CD8-positive, alpha-beta memory T cell (primary cell): ENCODE measurements at regions not wholly inside any gene's neighbourhood (a gene's known extent, or its start where the extent isn't known, plus 50 kb on each side); places are given as distances from the start of the nearest gene placed in this dataset.

Source experiments
- CTCF ChIA-PET: fragments of 350-600 bp; sonication (Branson Sonifier 250); formaldehyde crosslinking; loops from one replicate; lab custom pipeline; 2021; ENCODE audit warnings: antibody characterized with exemption; lab: Charles Lee
- POLR2A ChIA-PET: fragments of 350-600 bp; sonication (Branson Sonifier 250); formaldehyde crosslinking; loops from one replicate; lab custom pipeline; 2021; ENCODE audit warnings: antibody characterized with exemption; lab: Charles Lee
- DNase-seq, 5 donors: peaks; one replicate each; pipeline versions ENCODE4 v3.0.0 to v3.0.0-alpha.2; 2020 to 2022; ENCODE audit warnings: mixed read lengths in 1 of 5
- H3K27ac ChIP-seq: one replicate; pipeline ENCODE4 v1.7.0; 2013; ENCODE audit warnings: low read depth, mild to moderate bottlenecking, low read length, moderate library complexity
- H3K27me3 ChIP-seq: 2 replicates; pipeline ENCODE4 v1.7.0; 2013; ENCODE audit warnings: low read length, mild to moderate bottlenecking; ENCODE audit not compliant: insufficient read depth, poor library complexity, severe bottlenecking
- H3K36me3 ChIP-seq: 2 replicates; pipeline ENCODE4 v1.7.0; 2013; ENCODE audit warnings: mild to moderate bottlenecking, low read length, moderate library complexity; ENCODE audit not compliant: insufficient read depth
- H3K4me1 ChIP-seq: 2 replicates; pipeline ENCODE4 v1.7.0; 2013; ENCODE audit warnings: mild to moderate bottlenecking, low read length, moderate library complexity; ENCODE audit not compliant: insufficient read depth
- H3K4me3 ChIP-seq: 2 replicates; pipeline ENCODE4 v1.7.0; 2013; ENCODE audit warnings: mild to moderate bottlenecking, low read length
- H3K9me3 ChIP-seq: 2 replicates; pipeline ENCODE4 v1.7.0; 2013; ENCODE audit warnings: mild to moderate bottlenecking, low read length
- H3K27ac Mint-ChIP-seq, 8 donors: one replicate each; pipeline ENCODE4 v1.8.0; 2020 to 2021; ENCODE audit warnings: mixed read lengths in 8 of 8, mild to moderate bottlenecking in 6 of 8, inconsistent platforms in 3 of 8, moderate library complexity in 3 of 8
- H3K27me3 Mint-ChIP-seq, 2 donors: one replicate each; pipeline ENCODE4 v1.8.0; 2020 to 2021; ENCODE audit warnings: mixed read lengths in 2 of 2, mild to moderate bottlenecking in 1 of 2, moderate library complexity in 1 of 2
- H3K36me3 Mint-ChIP-seq, 3 donors: one replicate each; pipeline ENCODE4 v1.8.0; 2020 to 2021; ENCODE audit warnings: mixed read lengths in 3 of 3, inconsistent platforms in 1 of 3, mild to moderate bottlenecking in 1 of 3
- H3K4me1 Mint-ChIP-seq, 3 donors: one replicate each; pipeline ENCODE4 v1.8.0; 2020 to 2021; ENCODE audit warnings: mixed read lengths in 3 of 3, inconsistent platforms in 1 of 3, mild to moderate bottlenecking in 1 of 3
- H3K4me3 Mint-ChIP-seq, 7 donors: one replicate each; pipeline ENCODE4 v1.8.0; 2020 to 2021; ENCODE audit warnings: mixed read lengths in 7 of 7, mild to moderate bottlenecking in 6 of 7, moderate library complexity in 4 of 7, inconsistent platforms in 2 of 7
- H3K9me3 Mint-ChIP-seq, 5 donors: one replicate each; pipeline ENCODE4 v1.8.0; 2020 to 2022; ENCODE audit warnings: mixed read lengths in 5 of 5, mild to moderate bottlenecking in 3 of 5, moderate library complexity in 2 of 5, inconsistent platforms in 1 of 5

DNA sequence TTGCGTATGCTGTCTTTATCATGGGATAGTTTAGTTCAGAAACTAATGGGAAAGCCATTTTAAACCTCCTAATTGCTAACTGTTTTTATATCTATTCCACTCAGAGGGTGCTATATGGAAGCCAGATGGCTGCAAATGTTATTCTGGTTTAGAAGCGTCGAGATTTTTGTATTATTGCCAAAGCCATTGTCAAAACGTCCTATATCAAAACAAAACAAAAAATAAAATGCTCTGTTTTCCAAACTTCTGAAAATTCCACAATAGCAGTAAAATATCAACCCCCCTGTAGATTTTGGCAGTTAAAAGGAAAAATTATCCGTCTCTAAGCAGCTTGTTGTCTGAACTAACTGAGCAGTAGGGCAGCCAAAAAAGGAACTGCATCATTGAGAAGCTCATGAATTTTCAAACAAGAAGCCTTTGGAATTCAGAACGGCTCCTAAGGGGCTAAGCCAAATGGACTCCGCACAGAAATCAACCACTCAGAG is 195.4 kb upstream of the CWC22 start:
- Mint-ChIP-seq H3K9me3 (no peaks in the 10 kb centered on the region), H3K27me3 (peaks cover 3% of the 10 kb centered on the region in 2 donors), H3K4me3 (no peak overlapping the region), H3K27ac (no peak overlapping the region), H3K36me3 (no peaks in the 10 kb centered on the region), H3K4me1 (peaks cover 0 to 2% (median 0%) of the 10 kb centered on the region in 3 donors)
- Histone ChIP-seq H3K36me3 (no peaks in the 10 kb centered on the region), H3K9me3 (no peaks in the 10 kb centered on the region), H3K4me3 (no peak overlapping the region), H3K4me1 (no peaks in the 10 kb centered on the region), H3K27me3 (no peaks in the 10 kb centered on the region), H3K27ac (no peak overlapping the region)
- CTCF ChIA-PET: no interaction called here
- POLR2A ChIA-PET: no interaction called here
- no peak for DNase-seq

DNA sequence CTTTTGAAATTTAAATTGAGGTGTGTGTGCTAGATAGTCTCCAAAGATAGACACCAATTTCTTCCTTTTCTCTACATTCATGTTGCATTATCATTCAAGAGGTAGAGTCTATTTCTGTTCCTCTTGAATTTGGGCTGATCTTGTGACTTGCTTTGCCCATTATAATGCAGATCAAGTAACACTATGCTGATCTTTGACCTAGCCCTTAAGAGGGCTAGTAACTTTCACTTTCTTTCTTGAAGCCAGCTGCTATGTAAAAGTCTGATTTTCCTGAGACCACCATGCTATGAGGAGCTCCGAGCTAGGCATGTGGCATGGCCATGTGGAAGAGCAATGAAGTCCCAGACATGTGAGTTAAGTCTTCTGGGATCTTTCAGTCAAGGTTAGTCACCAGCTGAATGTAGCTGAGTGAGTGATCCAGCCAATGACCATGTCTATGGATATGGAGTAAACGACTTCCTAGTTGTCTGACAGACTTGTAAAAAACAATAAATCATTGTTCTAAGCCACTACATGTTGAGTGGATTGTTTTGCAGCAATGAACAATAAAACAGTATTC is 189.4 kb upstream of the CWC22 start:
- no peak overlapping the region for H3K27ac ChIP-seq
- DNase-seq: no peak
- no peaks in the 10 kb centered on the region for H3K36me3 Mint-ChIP-seq
- peaks cover 0 to 3% (median 0%) of the 10 kb centered on the region in 5 donors for H3K9me3 Mint-ChIP-seq
- peaks cover 3 to 18% (median 4%) of the 10 kb centered on the region in 3 donors for H3K4me1 Mint-ChIP-seq
- ChIA-PET POLR2A (no interaction called here), CTCF (no interaction called here)
- H3K9me3 ChIP-seq: no peaks in the 10 kb centered on the region
- no peak overlapping the region for H3K4me3 ChIP-seq
- H3K4me1 ChIP-seq: no peaks in the 10 kb centered on the region
- no peaks in the 10 kb centered on the region for H3K36me3 ChIP-seq
- H3K27me3 ChIP-seq: no peaks in the 10 kb centered on the region
- peaks cover 0 to 3% of the 10 kb centered on the region in 2 donors for H3K27me3 Mint-ChIP-seq
- H3K4me3 Mint-ChIP-seq: peak overlapping the region; percentile 49 to 90 (median 66)
- H3K27ac Mint-ChIP-seq: peak overlapping the region in 1 of 8 donors; percentile 55

DNA sequence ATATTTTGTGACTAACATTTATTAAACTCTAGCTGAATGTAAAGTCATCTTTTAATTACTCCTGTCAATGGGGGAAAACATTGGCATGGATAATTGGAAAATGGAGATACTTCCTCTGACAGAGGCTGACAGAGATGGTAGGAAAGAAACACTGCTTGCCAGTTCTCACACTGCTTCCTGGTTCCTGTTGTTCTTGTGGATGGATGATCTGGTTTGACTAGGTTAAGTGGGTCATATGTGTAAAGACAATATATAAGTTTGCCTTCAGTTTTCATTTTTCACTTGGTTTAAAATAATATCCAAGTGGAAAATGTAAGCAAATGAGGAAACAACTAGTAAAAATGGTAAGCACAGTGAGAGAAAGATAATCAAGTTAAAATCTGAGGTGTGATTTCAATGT is 188.8 kb upstream of the CWC22 start:
- POLR2A ChIA-PET: no interaction called here
- Mint-ChIP-seq H3K27me3 (peaks cover 0 to 3% of the 10 kb centered on the region in 2 donors), H3K36me3 (no peaks in the 10 kb centered on the region), H3K4me1 (peaks cover 3 to 18% (median 4%) of the 10 kb centered on the region in 3 donors), H3K4me3 (peak overlapping the region in 2 of 7 donors; percentile 12 to 67), H3K27ac (no peak overlapping the region), H3K9me3 (peaks cover 0 to 3% (median 0%) of the 10 kb centered on the region in 5 donors)
- no peak for DNase-seq
- H3K4me1 ChIP-seq: no peaks in the 10 kb centered on the region
- no peak overlapping the region for H3K4me3 ChIP-seq
- no peaks in the 10 kb centered on the region for H3K27me3 ChIP-seq
- CTCF ChIA-PET: no interaction called here
- no peak overlapping the region for H3K27ac ChIP-seq
- no peaks in the 10 kb centered on the region for H3K9me3 ChIP-seq
- no peaks in the 10 kb centered on the region for H3K36me3 ChIP-seq

GRCh38 chr2:180191432-180192124 is 184.5 kb upstream of the CWC22 start:
- Mint-ChIP-seq H3K27ac (no peak overlapping the region), H3K27me3 (peaks cover 0 to 3% of the 10 kb centered on the region in 2 donors), H3K9me3 (peaks cover 0 to 3% (median 0%) of the 10 kb centered on the region in 5 donors), H3K36me3 (no peaks in the 10 kb centered on the region), H3K4me3 (no peak overlapping the region), H3K4me1 (peaks cover 3 to 10% (median 4%) of the 10 kb centered on the region in 3 donors)
- POLR2A ChIA-PET: no interaction called here
- Histone ChIP-seq H3K27me3 (no peaks in the 10 kb centered on the region), H3K9me3 (no peaks in the 10 kb centered on the region), H3K4me1 (no peaks in the 10 kb centered on the region), H3K36me3 (no peaks in the 10 kb centered on the region), H3K27ac (no peak overlapping the region), H3K4me3 (no peak overlapping the region)
- DNase-seq: no peak
- CTCF ChIA-PET: no interaction called here

DNA sequence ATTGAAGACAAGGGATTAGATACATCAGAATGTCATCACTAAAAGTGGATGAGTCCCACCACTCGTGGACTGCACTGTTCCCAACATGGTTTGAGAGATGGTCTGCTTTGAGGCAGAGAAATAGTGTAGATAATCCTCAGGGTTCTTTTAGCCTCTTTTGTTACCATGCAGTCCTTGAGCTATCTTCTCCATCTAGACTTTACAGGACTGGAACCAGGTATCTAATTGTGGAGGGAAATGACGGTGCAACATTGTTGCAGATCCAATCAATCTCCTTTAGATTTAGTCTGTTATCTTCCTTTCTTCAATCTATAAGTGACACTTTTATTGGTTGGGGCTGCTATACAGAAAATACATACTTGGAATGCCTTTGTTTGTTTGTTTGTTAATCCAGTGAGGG is 183.8 kb upstream of the CWC22 start:
- Mint-ChIP-seq H3K9me3 (peaks cover 0 to 3% (median 0%) of the 10 kb centered on the region in 5 donors), H3K27me3 (peaks cover 0 to under 1% of the 10 kb centered on the region in 2 donors), H3K4me1 (peaks cover 0 to 2% (median under 1%) of the 10 kb centered on the region in 3 donors), H3K36me3 (no peaks in the 10 kb centered on the region), H3K27ac (no peak overlapping the region), H3K4me3 (no peak overlapping the region)
- POLR2A ChIA-PET: no interaction called here
- Histone ChIP-seq H3K27me3 (no peaks in the 10 kb centered on the region), H3K36me3 (no peaks in the 10 kb centered on the region), H3K9me3 (no peaks in the 10 kb centered on the region), H3K27ac (no peak overlapping the region), H3K4me3 (no peak overlapping the region), H3K4me1 (no peaks in the 10 kb centered on the region)
- no peak for DNase-seq
- CTCF ChIA-PET: no interaction called here

DNA sequence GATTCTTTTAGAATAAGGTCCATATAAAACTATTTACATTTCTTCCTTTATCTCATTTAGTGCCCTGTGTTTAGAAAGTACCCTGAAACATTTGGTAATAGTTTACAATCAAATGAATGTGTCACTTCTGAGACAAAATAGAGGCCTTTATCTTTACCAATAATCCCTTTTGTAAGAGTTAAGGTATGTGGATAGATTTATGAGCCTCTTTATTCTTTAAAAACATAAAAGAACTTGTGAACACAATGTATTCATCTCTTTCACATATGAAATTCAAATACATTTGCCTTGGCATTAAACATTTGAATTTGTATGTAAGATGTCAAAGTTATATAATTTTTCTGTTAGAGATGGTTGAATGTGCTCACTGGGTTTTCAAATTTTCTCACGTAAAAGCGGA is 180.5 kb upstream of the CWC22 start:
- Mint-ChIP-seq H3K4me1 (no peaks in the 10 kb centered on the region), H3K27ac (no peak overlapping the region), H3K36me3 (no peaks in the 10 kb centered on the region), H3K9me3 (no peaks in the 10 kb centered on the region), H3K27me3 (peaks cover 0 to under 1% of the 10 kb centered on the region in 2 donors), H3K4me3 (no peak overlapping the region)
- H3K27me3 ChIP-seq: no peaks in the 10 kb centered on the region
- H3K9me3 ChIP-seq: no peaks in the 10 kb centered on the region
- no peak overlapping the region for H3K27ac ChIP-seq
- ChIA-PET CTCF (no interaction called here), POLR2A (no interaction called here)
- H3K4me3 ChIP-seq: no peak overlapping the region
- no peaks in the 10 kb centered on the region for H3K36me3 ChIP-seq
- no peak for DNase-seq
- H3K4me1 ChIP-seq: no peaks in the 10 kb centered on the region

DNA sequence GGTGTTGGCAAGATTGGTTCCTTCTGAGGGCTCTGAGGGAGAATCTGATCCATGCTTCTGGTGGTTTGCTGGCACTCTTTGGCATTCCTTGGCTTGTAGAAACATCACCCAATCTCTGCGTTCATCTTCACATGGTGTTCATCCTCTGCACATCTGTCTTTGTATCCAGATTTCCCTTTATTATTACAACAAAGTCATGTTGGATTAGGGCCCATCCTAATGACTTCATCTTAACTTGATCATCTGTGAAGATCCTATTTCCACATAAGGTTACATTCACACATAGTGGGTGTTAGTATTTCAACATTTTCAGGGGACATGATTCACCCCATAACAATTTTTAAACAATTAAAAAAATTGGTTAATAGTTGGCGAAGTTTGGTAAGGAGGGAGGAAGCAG is 177.4 kb upstream of the CWC22 start:
- H3K36me3 Mint-ChIP-seq: no peaks in the 10 kb centered on the region
- ChIA-PET CTCF (no interaction called here), POLR2A (no interaction called here)
- H3K27me3 Mint-ChIP-seq: peaks cover 0 to 7% of the 10 kb centered on the region in 2 donors
- Histone ChIP-seq H3K36me3 (no peaks in the 10 kb centered on the region), H3K27ac (no peak overlapping the region), H3K4me3 (no peak overlapping the region), H3K9me3 (no peaks in the 10 kb centered on the region), H3K27me3 (no peaks in the 10 kb centered on the region), H3K4me1 (no peaks in the 10 kb centered on the region)
- DNase-seq: no peak
- H3K4me1 Mint-ChIP-seq: no peaks in the 10 kb centered on the region
- H3K4me3 Mint-ChIP-seq: no peak overlapping the region
- no peaks in the 10 kb centered on the region for H3K9me3 Mint-ChIP-seq
- no peak overlapping the region for H3K27ac Mint-ChIP-seq

DNA sequence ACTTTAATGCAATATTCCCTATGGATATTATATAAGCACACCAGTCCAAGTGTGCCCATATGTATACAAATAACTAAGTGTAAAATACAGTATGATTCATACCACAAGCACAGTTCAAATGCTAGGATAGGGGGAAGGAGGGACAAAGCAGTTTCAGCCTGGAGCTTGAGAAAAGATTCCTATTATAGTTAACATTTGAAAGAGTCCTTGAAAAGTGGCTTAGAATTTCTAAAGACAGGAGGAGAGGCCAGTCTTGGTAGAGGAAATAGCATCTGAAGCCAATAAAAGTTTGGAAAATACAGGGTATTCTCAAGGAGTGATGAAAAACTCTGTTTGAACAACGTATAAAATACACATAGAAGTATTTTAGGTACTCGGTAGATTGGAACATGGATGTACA is 173.4 kb upstream of the CWC22 start:
- Mint-ChIP-seq H3K36me3 (no peaks in the 10 kb centered on the region), H3K4me1 (no peaks in the 10 kb centered on the region), H3K27ac (no peak overlapping the region), H3K9me3 (no peaks in the 10 kb centered on the region), H3K4me3 (no peak overlapping the region), H3K27me3 (peaks cover 0 to 7% of the 10 kb centered on the region in 2 donors)
- H3K4me1 ChIP-seq: no peaks in the 10 kb centered on the region
- no peaks in the 10 kb centered on the region for H3K27me3 ChIP-seq
- DNase-seq: no peak
- H3K36me3 ChIP-seq: no peaks in the 10 kb centered on the region
- H3K4me3 ChIP-seq: no peak overlapping the region
- H3K9me3 ChIP-seq: no peaks in the 10 kb centered on the region
- ChIA-PET CTCF (no interaction called here), POLR2A (no interaction called here)
- no peak overlapping the region for H3K27ac ChIP-seq
